CD4-positive, alpha-beta T cell (primary cell): ENCODE measurements at regions not wholly inside any gene's neighbourhood (a gene's known extent, or its start where the extent isn't known, plus 50 kb on each side); places are given as distances from the start of the nearest gene placed in this dataset.

Source experiments
- ATAC-seq: fragments of 200-7000 bp; cut with Tn5 transposase; one replicate; pipeline ENCODE4 v1.10.0; 2022; ENCODE audit warnings: mild to moderate bottlenecking; ENCODE audit not compliant: poor library complexity
- CTCF ChIA-PET: fragments of 350-600 bp; sonication (Branson Sonifier 250); formaldehyde crosslinking; loops from one replicate; lab custom pipeline; 2021; ENCODE audit warnings: antibody characterized with exemption, inconsistent platforms; lab: Charles Lee
- POLR2A ChIA-PET: fragments of 350-600 bp; sonication (Branson Sonifier 250); formaldehyde crosslinking; loops from one replicate; lab custom pipeline; 2021; ENCODE audit warnings: antibody characterized with exemption, inconsistent platforms; lab: Charles Lee
- DNase-seq, 14 experiments: peaks; one replicate each; pipeline ENCODE4 v3.0.0-alpha.2; 2013 to 2020; ENCODE audit warnings: mixed read lengths in 2 of 14
- H3K27ac ChIP-seq, 2 donors: one replicate each; pipeline versions ENCODE4 v1.5.1 to v1.7.0; 2013; ENCODE audit warnings: low read length in 2 of 2, low read depth in 1 of 2, mild to moderate bottlenecking in 1 of 2
- H3K27me3 ChIP-seq, 2 experiments: 1 replicate in 1 of 2; 2 replicates in 1 of 2; pipeline versions ENCODE4 v1.6.1 to v1.7.0; 2013; ENCODE audit warnings: low read length in 2 of 2, control low read depth in 1 of 2, mild to moderate bottlenecking in 1 of 2, moderate library complexity in 1 of 2; ENCODE audit not compliant: insufficient read depth in 2 of 2, control insufficient read depth in 1 of 2
- H3K36me3 ChIP-seq: one replicate; pipeline ENCODE4 v1.6.1; 2013; ENCODE audit warnings: low read length, control low read depth; ENCODE audit not compliant: insufficient read depth
- H3K4me1 ChIP-seq: one replicate; pipeline ENCODE4 v1.6.1; 2013; ENCODE audit warnings: low read length, control low read depth; ENCODE audit not compliant: insufficient read depth
- H3K4me3 ChIP-seq: one replicate; pipeline ENCODE4 v1.5.1; 2013; ENCODE audit warnings: mild to moderate bottlenecking, low read length, moderate library complexity
- H3K9me3 ChIP-seq, 2 experiments: 1 replicate in 1 of 2; 2 replicates in 1 of 2; pipeline versions ENCODE4 v1.6.1 to v1.7.0; 2013; ENCODE audit warnings: low read length in 2 of 2, mild to moderate bottlenecking in 2 of 2, control low read depth in 1 of 2, moderate library complexity in 1 of 2; ENCODE audit not compliant: control insufficient read depth in 1 of 2, insufficient read depth in 1 of 2
- H3K27ac Mint-ChIP-seq: one replicate; pipeline ENCODE4 v1.8.0; 2020; ENCODE audit warnings: mixed read lengths
- H3K27me3 Mint-ChIP-seq: one replicate; pipeline ENCODE4 v1.8.0; 2021; ENCODE audit warnings: mixed read lengths
- H3K36me3 Mint-ChIP-seq: one replicate; pipeline ENCODE4 v1.8.0; 2021; ENCODE audit warnings: low read depth, mixed read lengths
- H3K4me1 Mint-ChIP-seq: one replicate; pipeline ENCODE4 v1.8.0; 2021; ENCODE audit warnings: low read depth, mixed read lengths
- H3K4me3 Mint-ChIP-seq: one replicate; pipeline ENCODE4 v1.8.0; 2020; ENCODE audit warnings: mild to moderate bottlenecking, mixed read lengths
- H3K9me3 Mint-ChIP-seq: one replicate; pipeline ENCODE4 v1.8.0; 2020; ENCODE audit warnings: mixed read lengths
- intact Hi-C, 2 experiments: fragments of 100-400 bp; cut with DNase I in 1 of 2; cut with micrococcal nuclease in 1 of 2; formaldehyde crosslinking; loops; one replicate each; pipeline versions ENCODE4 v1.15.1 to v1.9.0; 2023 to 2025; cut with DNase I, micrococcal nuclease
- TF ChIP-seq, protein P1 (sequence below): fragments of 200-600 bp; IDR thresholded peaks from one replicate; pipeline ENCODE4 v1.8.0; 2022; ENCODE audit warnings: antibody characterized with exemption, mild to moderate bottlenecking

DNA sequence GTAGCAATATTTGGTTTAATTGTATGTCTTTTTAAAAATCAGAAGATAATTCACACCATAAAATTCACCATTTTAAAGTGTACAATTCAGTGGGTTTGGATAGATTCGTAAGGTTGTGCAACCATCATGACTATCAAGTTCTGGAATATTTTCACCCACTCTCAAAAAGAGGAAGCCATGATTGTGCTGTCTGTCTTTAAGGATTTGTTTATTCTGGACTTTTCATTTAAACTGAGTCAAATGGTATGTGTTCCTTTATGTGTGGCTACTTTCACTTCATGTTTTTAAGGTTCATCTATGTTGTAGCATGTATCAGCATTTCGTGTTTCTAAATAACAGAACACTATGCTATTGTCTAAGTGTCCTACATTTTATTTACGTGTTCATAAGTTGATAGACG lies 68.1 kb upstream of the CPHXL start:
- Mint-ChIP-seq H3K4me3 (no peak overlapping the region), H3K27ac (no peak overlapping the region), H3K9me3 (no peaks in the 10 kb centered on the region), H3K36me3 (no peaks in the 10 kb centered on the region), H3K27me3 (peaks cover 39% of the 10 kb centered on the region), H3K4me1 (no peaks in the 10 kb centered on the region)
- Histone ChIP-seq H3K27me3 (no peaks in the 10 kb centered on the region), H3K9me3 (no peaks in the 10 kb centered on the region), H3K36me3 (no peaks in the 10 kb centered on the region), H3K4me3 (no peak overlapping the region), H3K27ac (no peak overlapping the region), H3K4me1 (no peaks in the 10 kb centered on the region)
- ATAC-seq (no peak), DNase-seq (peak in 1 of 14 experiments; percentile 4)
- POLR2A ChIA-PET: no interaction called here
- intact Hi-C loops: no loop called here
- TF ChIP-seq, protein P1, sequence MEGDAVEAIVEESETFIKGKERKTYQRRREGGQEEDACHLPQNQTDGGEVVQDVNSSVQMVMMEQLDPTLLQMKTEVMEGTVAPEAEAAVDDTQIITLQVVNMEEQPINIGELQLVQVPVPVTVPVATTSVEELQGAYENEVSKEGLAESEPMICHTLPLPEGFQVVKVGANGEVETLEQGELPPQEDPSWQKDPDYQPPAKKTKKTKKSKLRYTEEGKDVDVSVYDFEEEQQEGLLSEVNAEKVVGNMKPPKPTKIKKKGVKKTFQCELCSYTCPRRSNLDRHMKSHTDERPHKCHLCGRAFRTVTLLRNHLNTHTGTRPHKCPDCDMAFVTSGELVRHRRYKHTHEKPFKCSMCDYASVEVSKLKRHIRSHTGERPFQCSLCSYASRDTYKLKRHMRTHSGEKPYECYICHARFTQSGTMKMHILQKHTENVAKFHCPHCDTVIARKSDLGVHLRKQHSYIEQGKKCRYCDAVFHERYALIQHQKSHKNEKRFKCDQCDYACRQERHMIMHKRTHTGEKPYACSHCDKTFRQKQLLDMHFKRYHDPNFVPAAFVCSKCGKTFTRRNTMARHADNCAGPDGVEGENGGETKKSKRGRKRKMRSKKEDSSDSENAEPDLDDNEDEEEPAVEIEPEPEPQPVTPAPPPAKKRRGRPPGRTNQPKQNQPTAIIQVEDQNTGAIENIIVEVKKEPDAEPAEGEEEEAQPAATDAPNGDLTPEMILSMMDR: no peak
- CTCF ChIA-PET: no interaction called here

DNA sequence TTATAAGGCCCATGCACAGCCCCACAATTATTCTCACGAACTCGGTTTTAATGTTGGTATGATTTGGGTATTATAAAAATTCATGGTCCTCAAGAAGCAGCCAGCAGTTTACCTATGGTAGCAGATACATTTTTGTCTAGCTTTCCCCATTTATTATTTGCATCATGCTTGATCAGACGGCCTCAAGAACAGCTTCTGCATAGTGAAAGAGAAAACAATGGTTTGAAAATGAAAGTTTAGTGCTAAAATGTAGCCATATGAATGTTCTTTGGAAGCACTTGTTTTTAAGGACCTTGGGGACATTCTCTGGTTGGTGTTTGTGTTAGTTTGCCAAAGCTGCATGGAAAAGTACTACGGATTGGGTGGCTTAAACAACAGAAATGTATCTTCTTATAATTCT lies 72.4 kb upstream of the CPHXL start:
- no peak overlapping the region for H3K27ac ChIP-seq
- no peaks in the 10 kb centered on the region for H3K9me3 Mint-ChIP-seq
- no peak overlapping the region for H3K27ac Mint-ChIP-seq
- TF ChIP-seq, protein P1: no peak
- CTCF ChIA-PET: no interaction called here
- POLR2A ChIA-PET: no interaction called here
- no peaks in the 10 kb centered on the region for H3K4me1 Mint-ChIP-seq
- H3K4me3 Mint-ChIP-seq: no peak overlapping the region
- H3K9me3 ChIP-seq: no peaks in the 10 kb centered on the region
- no peaks in the 10 kb centered on the region for H3K36me3 ChIP-seq
- no peak overlapping the region for H3K4me3 ChIP-seq
- H3K27me3 Mint-ChIP-seq: peaks cover 36% of the 10 kb centered on the region
- no peaks in the 10 kb centered on the region for H3K36me3 Mint-ChIP-seq
- ATAC-seq (no peak), DNase-seq (no peak)
- intact Hi-C loops: no loop called here
- no peaks in the 10 kb centered on the region for H3K27me3 ChIP-seq
- H3K4me1 ChIP-seq: no peaks in the 10 kb centered on the region

DNA sequence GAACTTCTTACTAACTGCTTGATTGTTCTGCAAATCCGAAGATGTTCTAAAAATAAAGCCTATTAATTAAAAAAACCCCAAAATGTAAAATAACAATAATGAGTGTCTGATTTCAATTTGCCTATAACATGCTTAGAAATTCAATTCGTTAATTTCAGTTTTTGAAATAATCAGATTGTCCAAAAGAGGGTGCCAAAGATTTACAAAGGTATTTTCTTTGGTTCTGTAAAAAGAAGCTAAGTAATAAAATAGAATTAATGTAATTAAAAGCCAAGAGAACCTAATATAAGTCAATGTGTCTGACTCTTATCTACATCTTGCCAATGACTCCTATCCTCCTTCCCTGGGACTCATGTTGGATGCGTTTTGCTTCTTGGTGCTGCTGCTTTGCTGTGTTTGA lies 75.0 kb upstream of the CPHXL start:
- Histone ChIP-seq H3K9me3 (no peaks in the 10 kb centered on the region), H3K27ac (no peak overlapping the region), H3K4me3 (no peak overlapping the region), H3K36me3 (no peaks in the 10 kb centered on the region), H3K4me1 (no peaks in the 10 kb centered on the region), H3K27me3 (peaks cover 0 to 4% of the 10 kb centered on the region in 2 experiments)
- POLR2A ChIA-PET: no interaction called here
- CTCF ChIA-PET: no interaction called here
- H3K36me3 Mint-ChIP-seq: no peaks in the 10 kb centered on the region
- H3K27me3 Mint-ChIP-seq: peaks cover 31% of the 10 kb centered on the region
- no peak overlapping the region for H3K4me3 Mint-ChIP-seq
- ATAC-seq (no peak), DNase-seq (no peak)
- no peak overlapping the region for H3K27ac Mint-ChIP-seq
- no peaks in the 10 kb centered on the region for H3K4me1 Mint-ChIP-seq
- TF ChIP-seq, protein P1: no peak
- intact Hi-C loops: no loop called here
- H3K9me3 Mint-ChIP-seq: no peaks in the 10 kb centered on the region
